ENCODE measurements at regions not wholly inside any gene's neighbourhood (a gene's known extent, or its start where the extent isn't known, plus 50 kb on each side); places are given as distances from the start of the nearest gene placed in this dataset.

DNA sequence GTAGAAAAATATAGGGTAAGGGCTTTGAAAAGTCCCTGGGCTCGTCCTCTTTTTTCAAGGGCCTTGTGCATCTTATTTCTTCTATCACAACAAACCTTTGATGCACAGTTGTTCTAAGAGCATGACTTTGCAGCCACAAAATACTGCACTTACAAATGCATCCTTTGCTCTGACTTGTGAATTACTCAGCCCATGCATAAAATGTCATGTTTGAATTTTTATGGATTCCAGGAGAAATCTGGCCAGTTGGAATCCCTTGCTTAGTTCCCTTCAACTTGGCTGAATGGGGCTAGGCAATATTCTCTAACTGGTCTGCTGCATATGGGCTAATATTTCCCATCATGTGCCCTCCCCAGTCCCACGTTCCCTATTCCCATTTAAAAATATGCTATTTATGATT lies 523.9 kb upstream of the RGMA start:
- Histone ChIP-seq H3K4me2 (ENCODE audit: control insufficient read depth, insufficient read depth) (no peak overlapping the region), H3K4me1 (ENCODE audit: control insufficient read depth, insufficient read depth, low read length) (no peaks in the 10 kb centered on the region), H3K27ac (ENCODE audit: control insufficient read depth, insufficient read depth) (no peak overlapping the region), H4K20me1 (ENCODE audit: control insufficient read depth, insufficient read depth) (no peaks in the 10 kb centered on the region), H2AFZ (ENCODE audit: control insufficient read depth, low read depth, low read length) (no peak overlapping the region), H3K9me3 (replicated peaks; ENCODE audit: control insufficient read depth, insufficient read depth, low read length) (no peaks in the 10 kb centered on the region), H3K4me3 (no peak overlapping the region), H3K27me3 (replicated peaks in 1 of 2; ENCODE audit: control insufficient read depth in 2 of 2, insufficient read depth in 2 of 2, low read length in 1 of 2) (peaks cover 0 to under 1% of the 10 kb centered on the region in 2 experiments; a peak in 2 of 4 replicates), H3K9ac (ENCODE audit: control insufficient read depth, insufficient read depth, low read length) (no peak overlapping the region), H3K79me2 (ENCODE audit: control insufficient read depth, insufficient read depth, low read length) (no peaks in the 10 kb centered on the region), H3K36me3 (ENCODE audit: control insufficient read depth in 2 of 2, insufficient read depth in 2 of 2, low read length in 1 of 2) (no peaks in the 10 kb centered on the region)
- RAD21 ChIA-PET (ENCODE audit: unreplicated experiment), result no interaction called here
- no peak for DNase-seq (ENCODE audit: low read depth, low spot score)
- 0% methylated on average over 2 of the region's 2 CpGs for WGBS (ENCODE audit: insufficient coverage, insufficient replicate concordance, low lambda C conversion rate, missing lambda C conversion rate)
- no peak for ATAC-seq
- POLR2A ChIA-PET, result no interaction called here
- intact Hi-C loops (cut with micrococcal nuclease; ENCODE audit: unreplicated experiment), result no loop called here
- no peak for FAIRE-seq
- CTCF ChIA-PET, result no interaction called here
- SMC1A ChIA-PET (ENCODE audit: uncharacterized antibody, unreplicated experiment), result no interaction called here
- in situ Hi-C loops (cut with MboI), result no loop called here
- no TSS peak for BruUV-seq (replicated peaks)
- TF ChIP-seq, protein P1, sequence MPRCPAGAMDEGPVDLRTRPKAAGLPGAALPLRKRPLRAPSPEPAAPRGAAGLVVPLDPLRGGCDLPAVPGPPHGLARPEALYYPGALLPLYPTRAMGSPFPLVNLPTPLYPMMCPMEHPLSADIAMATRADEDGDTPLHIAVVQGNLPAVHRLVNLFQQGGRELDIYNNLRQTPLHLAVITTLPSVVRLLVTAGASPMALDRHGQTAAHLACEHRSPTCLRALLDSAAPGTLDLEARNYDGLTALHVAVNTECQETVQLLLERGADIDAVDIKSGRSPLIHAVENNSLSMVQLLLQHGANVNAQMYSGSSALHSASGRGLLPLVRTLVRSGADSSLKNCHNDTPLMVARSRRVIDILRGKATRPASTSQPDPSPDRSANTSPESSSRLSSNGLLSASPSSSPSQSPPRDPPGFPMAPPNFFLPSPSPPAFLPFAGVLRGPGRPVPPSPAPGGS (IDR thresholded peaks at IDR 0.05; ENCODE audit: borderline replicate concordance, insufficient read depth, low read depth, low read length, poor library complexity, severe bottlenecking), result no peak
- TF ChIP-seq ESRRA (IDR thresholded peaks at IDR 0.05; ENCODE audit: low read length) (no peak), SREBF2 (IDR thresholded peaks at IDR 0.05; ENCODE audit: low read length) (no peak), SMAD5 (IDR thresholded peaks at IDR 0.05; ENCODE audit: low read depth) (no peak), POU2F2 (IDR thresholded peaks at IDR 0.05; ENCODE audit: borderline replicate concordance, low read depth, low read length) (no peak), USF1 (IDR thresholded peaks at IDR 0.05; ENCODE audit: borderline replicate concordance, extremely low read length, insufficient read depth, low read depth, low read length) (no peak), RBBP5 (conservative IDR thresholded peaks at IDR 0.05) (no peak), NBN (IDR thresholded peaks at IDR 0.05) (no peak), ZNF687 (IDR thresholded peaks at IDR 0.05) (no peak), ASH2L (IDR thresholded peaks at IDR 0.05; ENCODE audit: borderline replicate concordance, low read depth) (no peak), NFYB (IDR thresholded peaks at IDR 0.05; ENCODE audit: insufficient read depth, low read depth, low read length) (no peak), HSF1 (IDR thresholded peaks at IDR 0.05; ENCODE audit: low read depth, low read length) (no peak), IRF4 (IDR thresholded peaks at IDR 0.05; ENCODE audit: low read depth, low read length) (no peak), NR2C2 (IDR thresholded peaks at IDR 0.05; ENCODE audit: borderline replicate concordance, control insufficient read depth, insufficient read length, low read depth) (no peak)
- TF ChIP-seq, protein P2, sequence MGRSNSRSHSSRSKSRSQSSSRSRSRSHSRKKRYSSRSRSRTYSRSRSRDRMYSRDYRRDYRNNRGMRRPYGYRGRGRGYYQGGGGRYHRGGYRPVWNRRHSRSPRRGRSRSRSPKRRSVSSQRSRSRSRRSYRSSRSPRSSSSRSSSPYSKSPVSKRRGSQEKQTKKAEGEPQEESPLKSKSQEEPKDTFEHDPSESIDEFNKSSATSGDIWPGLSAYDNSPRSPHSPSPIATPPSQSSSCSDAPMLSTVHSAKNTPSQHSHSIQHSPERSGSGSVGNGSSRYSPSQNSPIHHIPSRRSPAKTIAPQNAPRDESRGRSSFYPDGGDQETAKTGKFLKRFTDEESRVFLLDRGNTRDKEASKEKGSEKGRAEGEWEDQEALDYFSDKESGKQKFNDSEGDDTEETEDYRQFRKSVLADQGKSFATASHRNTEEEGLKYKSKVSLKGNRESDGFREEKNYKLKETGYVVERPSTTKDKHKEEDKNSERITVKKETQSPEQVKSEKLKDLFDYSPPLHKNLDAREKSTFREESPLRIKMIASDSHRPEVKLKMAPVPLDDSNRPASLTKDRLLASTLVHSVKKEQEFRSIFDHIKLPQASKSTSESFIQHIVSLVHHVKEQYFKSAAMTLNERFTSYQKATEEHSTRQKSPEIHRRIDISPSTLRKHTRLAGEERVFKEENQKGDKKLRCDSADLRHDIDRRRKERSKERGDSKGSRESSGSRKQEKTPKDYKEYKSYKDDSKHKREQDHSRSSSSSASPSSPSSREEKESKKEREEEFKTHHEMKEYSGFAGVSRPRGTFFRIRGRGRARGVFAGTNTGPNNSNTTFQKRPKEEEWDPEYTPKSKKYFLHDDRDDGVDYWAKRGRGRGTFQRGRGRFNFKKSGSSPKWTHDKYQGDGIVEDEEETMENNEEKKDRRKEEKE (IDR thresholded peaks at IDR 0.05), result no peak

All from GM12878 (cell line).